Panc1 (cell line): ENCODE measurements at regions not wholly inside any gene's neighbourhood (a gene's known extent, or its start where the extent isn't known, plus 50 kb on each side); places are given as distances from the start of the nearest gene placed in this dataset.

ENCODE experiments used
- ATAC-seq: fragments of 200-7000 bp; cut with Tn5 transposase; 2 replicates; pipeline ENCODE4 v1.9.1; 2020; ENCODE audit warnings: mild to moderate bottlenecking, moderate library complexity
- BruUV-seq: library from RNA; stranded (reverse); fragments of 400-500 nt; replicated peaks from 2 replicates; lab custom pipeline; 2021; lab: Mats Ljungman, UMichigan
- CTCF ChIA-PET: fragments of 300-600 bp; sonication (Branson Sonifier 250); formaldehyde crosslinking; loops from one replicate; lab custom pipeline; 2022; ENCODE audit warnings: antibody characterized with exemption; lab: Charles Lee
- POLR2A ChIA-PET: fragments of 300-600 bp; sonication (Branson Sonifier 250); formaldehyde crosslinking; loops from one replicate; lab custom pipeline; 2022; ENCODE audit warnings: antibody characterized with exemption; lab: Charles Lee
- DNase-seq: peaks from one replicate; pipeline ENCODE4 v3.0.0-alpha.2; 2010; ENCODE audit warnings: low read depth, low spot score
- H3K27ac ChIP-seq: 2 replicates; pipeline ENCODE4 v1.5.1; 2011; ENCODE audit warnings: mild to moderate bottlenecking, low read length, inconsistent platforms
- H3K27me3 ChIP-seq: fragments of 200-500 bp; sonication (Bioruptor generic); 2 replicates; pipeline ENCODE4 v1.6.0; 2014; ENCODE audit warnings: low read length, inconsistent platforms; ENCODE audit not compliant: control insufficient read depth, insufficient read depth
- H3K36me3 ChIP-seq: fragments of 200-500 bp; sonication (Bioruptor generic); 2 replicates; pipeline ENCODE4 v1.5.1; 2014; ENCODE audit warnings: inconsistent platforms, mild to moderate bottlenecking, low read length, moderate library complexity; ENCODE audit not compliant: control insufficient read depth, insufficient read depth
- H3K4me1 ChIP-seq: 2 replicates; pipeline ENCODE4 v1.5.1; 2011; ENCODE audit warnings: inconsistent platforms, mild to moderate bottlenecking, low read length, moderate library complexity; ENCODE audit not compliant: control insufficient read depth, insufficient read depth
- H3K4me3 ChIP-seq, 2 experiments: 2 replicates each; pipeline ENCODE4 v1.5.1; 2011 to 2012; ENCODE audit warnings: low read depth in 2 of 2, low read length in 2 of 2, mild to moderate bottlenecking in 2 of 2, inconsistent platforms in 1 of 2, moderate library complexity in 1 of 2
- H3K9me3 ChIP-seq: fragments of 200-500 bp; sonication (Bioruptor generic); 2 replicates; pipeline ENCODE4 v1.5.1; 2014; ENCODE audit warnings: low read depth, mild to moderate bottlenecking, inconsistent platforms, low read length, moderate library complexity; ENCODE audit not compliant: control insufficient read depth, insufficient read depth
- POLR2AphosphoS5 ChIP-seq: IDR thresholded peaks from 2 replicates; pipeline ENCODE4 v1.6.1; 2012; ENCODE audit warnings: mild to moderate bottlenecking, low read depth, low read length, moderate library complexity
- SIN3A ChIP-seq: IDR thresholded peaks from 2 replicates; pipeline ENCODE4 v1.6.1; 2012; ENCODE audit warnings: low read depth, mild to moderate bottlenecking, low read length, moderate library complexity, borderline replicate concordance; ENCODE audit not compliant: insufficient read depth
- TCF7L2 ChIP-seq: IDR thresholded peaks from 2 replicates; pipeline ENCODE4 v1.6.1; 2011; ENCODE audit warnings: mild to moderate bottlenecking, low read depth, low read length, inconsistent platforms
- in situ Hi-C: cut with HindIII; loops from 2 replicates; pipeline ENCODE4 v1.10.0; 2016; ENCODE audit warnings: low sequenced_read_pairs, low pct_unique_long_range_greater_than_20kb
- intact Hi-C: fragments of 100-400 bp; cut with micrococcal nuclease; formaldehyde crosslinking; loops from one replicate; pipeline ENCODE4 v1.10.0; 2022; ENCODE audit not compliant: unreplicated experiment
- TF ChIP-seq, protein P1 (sequence below): fragments of 450-650 bp; IDR thresholded peaks from 2 replicates; pipeline ENCODE4 v1.5.1; 2017; ENCODE audit warnings: mild to moderate bottlenecking
- TF ChIP-seq, protein P2 (sequence below), 2 experiments: IDR thresholded peaks; 2 replicates each; pipeline ENCODE4 v1.6.1; 2011 to 2012; ENCODE audit warnings: low read depth in 2 of 2, control low read depth in 1 of 2, low read length in 1 of 2, mild to moderate bottlenecking in 1 of 2, moderate library complexity in 1 of 2; ENCODE audit not compliant: insufficient read depth in 1 of 2

DNA sequence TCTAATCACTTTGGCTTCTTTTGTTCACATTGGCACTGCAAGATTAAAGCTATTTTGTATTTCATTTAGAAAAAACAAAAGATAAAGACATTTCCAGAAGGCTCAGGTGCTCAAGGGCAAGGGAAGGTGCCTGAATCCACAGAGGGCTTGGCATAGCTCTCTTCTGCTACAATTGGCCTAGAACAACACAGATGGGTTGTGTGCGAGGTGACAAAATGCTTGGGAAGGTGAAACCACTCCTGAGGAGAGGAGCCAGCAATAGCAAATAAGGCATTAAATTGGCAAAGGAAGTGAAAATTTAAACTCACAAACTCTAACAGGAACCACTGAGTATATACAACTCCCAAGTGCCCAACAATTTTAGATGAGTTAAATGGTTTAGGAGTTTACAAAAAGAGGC is 1290.4 kb upstream of the CHAC2 start:
- in situ Hi-C loops, result no loop called here
- no peak for TF ChIP-seq POLR2AphosphoS5
- TF ChIP-seq, protein P1, sequence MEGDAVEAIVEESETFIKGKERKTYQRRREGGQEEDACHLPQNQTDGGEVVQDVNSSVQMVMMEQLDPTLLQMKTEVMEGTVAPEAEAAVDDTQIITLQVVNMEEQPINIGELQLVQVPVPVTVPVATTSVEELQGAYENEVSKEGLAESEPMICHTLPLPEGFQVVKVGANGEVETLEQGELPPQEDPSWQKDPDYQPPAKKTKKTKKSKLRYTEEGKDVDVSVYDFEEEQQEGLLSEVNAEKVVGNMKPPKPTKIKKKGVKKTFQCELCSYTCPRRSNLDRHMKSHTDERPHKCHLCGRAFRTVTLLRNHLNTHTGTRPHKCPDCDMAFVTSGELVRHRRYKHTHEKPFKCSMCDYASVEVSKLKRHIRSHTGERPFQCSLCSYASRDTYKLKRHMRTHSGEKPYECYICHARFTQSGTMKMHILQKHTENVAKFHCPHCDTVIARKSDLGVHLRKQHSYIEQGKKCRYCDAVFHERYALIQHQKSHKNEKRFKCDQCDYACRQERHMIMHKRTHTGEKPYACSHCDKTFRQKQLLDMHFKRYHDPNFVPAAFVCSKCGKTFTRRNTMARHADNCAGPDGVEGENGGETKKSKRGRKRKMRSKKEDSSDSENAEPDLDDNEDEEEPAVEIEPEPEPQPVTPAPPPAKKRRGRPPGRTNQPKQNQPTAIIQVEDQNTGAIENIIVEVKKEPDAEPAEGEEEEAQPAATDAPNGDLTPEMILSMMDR, result no peak
- no peak for TF ChIP-seq TCF7L2
- TF ChIP-seq, protein P2, sequence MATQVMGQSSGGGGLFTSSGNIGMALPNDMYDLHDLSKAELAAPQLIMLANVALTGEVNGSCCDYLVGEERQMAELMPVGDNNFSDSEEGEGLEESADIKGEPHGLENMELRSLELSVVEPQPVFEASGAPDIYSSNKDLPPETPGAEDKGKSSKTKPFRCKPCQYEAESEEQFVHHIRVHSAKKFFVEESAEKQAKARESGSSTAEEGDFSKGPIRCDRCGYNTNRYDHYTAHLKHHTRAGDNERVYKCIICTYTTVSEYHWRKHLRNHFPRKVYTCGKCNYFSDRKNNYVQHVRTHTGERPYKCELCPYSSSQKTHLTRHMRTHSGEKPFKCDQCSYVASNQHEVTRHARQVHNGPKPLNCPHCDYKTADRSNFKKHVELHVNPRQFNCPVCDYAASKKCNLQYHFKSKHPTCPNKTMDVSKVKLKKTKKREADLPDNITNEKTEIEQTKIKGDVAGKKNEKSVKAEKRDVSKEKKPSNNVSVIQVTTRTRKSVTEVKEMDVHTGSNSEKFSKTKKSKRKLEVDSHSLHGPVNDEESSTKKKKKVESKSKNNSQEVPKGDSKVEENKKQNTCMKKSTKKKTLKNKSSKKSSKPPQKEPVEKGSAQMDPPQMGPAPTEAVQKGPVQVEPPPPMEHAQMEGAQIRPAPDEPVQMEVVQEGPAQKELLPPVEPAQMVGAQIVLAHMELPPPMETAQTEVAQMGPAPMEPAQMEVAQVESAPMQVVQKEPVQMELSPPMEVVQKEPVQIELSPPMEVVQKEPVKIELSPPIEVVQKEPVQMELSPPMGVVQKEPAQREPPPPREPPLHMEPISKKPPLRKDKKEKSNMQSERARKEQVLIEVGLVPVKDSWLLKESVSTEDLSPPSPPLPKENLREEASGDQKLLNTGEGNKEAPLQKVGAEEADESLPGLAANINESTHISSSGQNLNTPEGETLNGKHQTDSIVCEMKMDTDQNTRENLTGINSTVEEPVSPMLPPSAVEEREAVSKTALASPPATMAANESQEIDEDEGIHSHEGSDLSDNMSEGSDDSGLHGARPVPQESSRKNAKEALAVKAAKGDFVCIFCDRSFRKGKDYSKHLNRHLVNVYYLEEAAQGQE (IDR thresholded peaks at IDR 0.05; ENCODE audit: insufficient read depth in 1 of 2, low read depth in 2 of 2, low read length in 1 of 2), result no peak
- TF ChIP-seq SIN3A, result no peak
- DNase-seq, result no peak

DNA sequence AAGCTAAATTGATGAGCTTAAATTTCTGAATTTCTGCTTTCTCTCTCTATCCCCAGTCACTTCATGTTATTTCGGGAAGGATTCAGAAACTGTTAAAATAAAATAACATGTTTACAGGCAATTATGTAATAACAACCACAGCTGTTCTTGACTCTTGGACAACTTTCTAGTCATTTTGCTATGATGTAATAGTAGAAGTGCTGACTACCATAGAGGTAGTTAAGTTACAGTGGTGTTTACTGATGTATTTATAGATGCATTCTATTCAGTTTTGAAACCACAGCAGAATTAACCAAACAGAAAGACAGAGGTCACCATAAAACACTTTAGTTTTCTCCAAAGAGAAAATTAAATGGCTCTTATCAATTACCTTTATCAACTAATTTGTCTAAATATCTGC is 1292.0 kb upstream of the CHAC2 start:
- ATAC-seq (no peak), DNase-seq (no peak)
- TF ChIP-seq SIN3A, result no peak
- no peak for TF ChIP-seq POLR2AphosphoS5
- TF ChIP-seq, protein P1, result no peak
- no peak for TF ChIP-seq TCF7L2
- TF ChIP-seq, protein P2 (IDR thresholded peaks at IDR 0.05; ENCODE audit: insufficient read depth in 1 of 2, low read depth in 2 of 2, low read length in 1 of 2), result no peak
- ChIA-PET POLR2A (no interaction called here), CTCF (no interaction called here)
- H3K27me3 ChIP-seq, result no peaks in the 10 kb centered on the region
- intact Hi-C loops, result no loop called here
- no peaks in the 10 kb centered on the region for H3K4me1 ChIP-seq
- BruUV-seq, result no TSS peak
- no peak overlapping the region for H3K4me3 ChIP-seq
- no peaks in the 10 kb centered on the region for H3K9me3 ChIP-seq
- in situ Hi-C loops, result no loop called here
- H3K36me3 ChIP-seq, result no peaks in the 10 kb centered on the region
- H3K27ac ChIP-seq, result no peak overlapping the region

More for the DNA sequence above, 1290.4 kb upstream of the CHAC2 start:
- no peak for ATAC-seq
- H3K4me1 ChIP-seq, result no peaks in the 10 kb centered on the region
- POLR2A ChIA-PET, result no interaction called here
- H3K27me3 ChIP-seq, result no peaks in the 10 kb centered on the region
- no TSS peak for BruUV-seq
- no peaks in the 10 kb centered on the region for H3K36me3 ChIP-seq
- intact Hi-C loops, result no loop called here
- CTCF ChIA-PET, result no interaction called here
- no peak overlapping the region for H3K27ac ChIP-seq
- H3K4me3 ChIP-seq, result no peak overlapping the region
- H3K9me3 ChIP-seq, result no peaks in the 10 kb centered on the region
